ENCODE measurements at regions not wholly inside any gene's neighbourhood (a gene's known extent, or its start where the extent isn't known, plus 50 kb on each side); places are given as distances from the start of the nearest gene placed in this dataset.
A peak's percentile ranks its signal among the peaks of the same experiment; 100 is the strongest.

- no peak for DNase-seq
Observed at GRCh38 chr1:60984062-60984799, 98.1 kb upstream of the NFIA start.

DNA sequence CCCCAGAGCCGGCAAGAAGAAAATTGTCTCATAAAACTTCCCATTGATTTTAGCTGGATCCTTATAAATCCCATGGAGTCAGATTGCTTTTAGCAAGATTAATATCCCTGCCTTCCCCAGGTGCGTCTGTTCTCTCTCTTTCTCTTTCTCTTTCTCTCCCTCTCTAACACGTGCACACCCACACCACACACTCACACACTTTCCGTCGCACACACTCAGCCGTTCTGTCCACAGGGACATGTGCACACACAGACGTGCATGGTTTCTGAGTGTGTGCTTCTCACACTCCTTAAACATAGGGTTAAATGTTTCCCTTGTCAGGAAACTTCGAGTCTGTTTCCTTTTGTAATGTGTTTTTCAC, 98.7 kb upstream of the NFIA start:
- DNase-seq = no peak

- DNase-seq = no peak
Observed at GRCh38 chr1:60982539-60982938, 99.8 kb upstream of the NFIA start.

GRCh38 chr1:60981357-60981756, 101.0 kb upstream of the NFIA start:
- no peak for DNase-seq

DNA sequence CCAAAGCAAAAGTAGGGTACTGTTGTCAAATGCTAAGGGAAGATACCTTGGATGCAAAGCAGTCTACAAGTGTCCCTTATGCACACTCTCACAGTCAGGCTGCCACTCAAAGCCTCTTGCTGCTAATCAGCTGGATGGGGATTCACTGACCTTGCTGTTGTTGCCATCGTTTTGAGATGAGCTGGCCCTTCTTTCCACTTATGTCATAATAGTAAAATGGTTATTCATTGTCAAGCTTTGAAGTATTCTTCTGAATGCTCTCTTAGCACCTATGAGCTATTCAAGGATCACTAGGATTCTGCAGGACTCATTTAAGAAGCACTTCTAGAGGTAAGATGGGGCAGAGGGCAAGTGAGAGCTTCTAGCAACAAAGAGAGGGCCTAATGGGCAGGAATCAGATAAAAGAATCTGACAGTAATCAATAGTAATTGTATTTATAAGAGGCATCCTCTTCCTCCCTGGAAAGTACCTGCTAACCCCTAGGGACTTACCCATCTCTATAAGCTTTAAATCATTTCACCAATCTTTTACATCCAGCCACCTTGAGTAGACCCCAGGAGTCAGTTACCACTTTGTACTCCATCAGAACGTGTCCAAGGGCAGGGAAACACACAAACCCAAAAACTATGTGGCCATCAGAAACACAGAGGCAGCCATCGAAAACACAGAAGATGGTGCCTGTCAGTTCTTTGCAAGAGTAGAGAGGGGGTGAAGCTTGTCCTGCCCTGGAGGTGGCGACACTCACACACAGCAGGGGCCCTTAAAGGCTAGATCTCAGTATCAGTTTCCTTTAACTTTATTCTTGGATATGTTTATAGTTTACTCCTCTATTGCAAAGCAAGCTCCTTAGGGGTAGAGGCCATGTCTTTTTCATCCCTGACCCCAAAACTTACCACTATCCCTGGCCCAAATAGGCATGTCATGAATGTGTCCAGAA, 103.7 kb upstream of the NFIA start:
- peak in 1 of 2 donors; percentile 46 for DNase-seq

DNA sequence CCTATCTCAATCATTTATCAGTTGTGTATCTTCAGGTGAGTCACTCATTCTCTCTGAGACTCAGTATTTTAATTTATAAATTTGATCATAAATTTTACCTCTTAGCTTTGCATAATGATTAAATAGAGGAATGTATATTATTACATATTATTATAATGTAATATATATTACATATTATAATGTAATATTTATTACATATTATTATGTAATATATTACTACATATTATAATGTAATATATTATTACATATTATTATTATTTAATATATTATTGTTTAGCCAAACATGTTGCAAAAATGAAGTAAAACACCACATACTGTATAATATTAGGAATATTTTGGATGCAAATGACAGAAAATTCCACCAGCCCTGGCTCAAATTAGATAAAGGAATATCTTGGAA, 104.7 kb upstream of the NFIA start:
- no peak for DNase-seq

DNA sequence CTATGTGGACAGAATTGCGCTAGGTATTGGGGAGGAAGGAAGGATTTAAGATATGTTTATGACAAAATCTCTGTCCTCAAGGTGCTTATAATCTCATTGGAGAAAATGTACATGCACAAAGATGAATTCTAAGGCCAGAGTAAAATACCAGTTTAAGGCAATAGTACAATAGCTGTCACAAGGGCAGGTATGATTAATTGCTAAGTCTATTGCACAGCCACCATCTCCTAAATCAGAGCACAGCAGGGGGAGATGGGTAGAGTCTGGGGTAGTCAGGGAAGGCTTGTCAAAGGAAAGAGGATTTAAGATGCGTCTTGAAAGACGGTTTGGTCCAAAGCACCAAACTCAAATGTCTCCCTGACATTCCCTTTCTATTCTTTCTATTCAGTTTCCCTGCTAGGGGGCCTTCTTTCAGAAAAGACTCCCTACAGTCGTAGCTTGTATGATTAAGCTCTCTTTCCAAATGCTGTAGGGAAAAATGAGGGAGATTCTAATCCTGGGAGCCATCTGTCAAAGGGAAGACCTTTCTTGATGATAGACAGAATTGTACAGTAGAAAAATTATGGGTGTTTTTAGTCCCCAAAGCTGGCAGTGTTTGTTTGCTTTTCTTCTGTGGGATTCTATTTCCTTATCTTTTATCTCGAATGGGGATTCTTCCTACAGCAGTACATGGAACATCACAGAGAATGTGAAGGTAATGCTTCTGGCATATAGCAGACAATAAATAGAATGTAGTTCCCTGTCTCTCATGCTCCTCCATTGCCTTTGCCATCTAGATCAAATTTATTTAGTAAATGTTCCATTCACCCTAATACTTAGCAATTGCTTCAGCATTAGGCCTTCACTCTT, 107.6 kb upstream of the NFIA start:
- DNase-seq = no peak

- DNase-seq = no peak
Observed at GRCh38 chr1:60973668-60974067, 108.7 kb upstream of the NFIA start.

- DNase-seq = no peak
Observed at GRCh38 chr1:60972841-60973364, 109.5 kb upstream of the NFIA start.

- no peak for DNase-seq
Observed at GRCh38 chr1:60971330-60971729, 111.0 kb upstream of the NFIA start.

- peak in 1 of 2 donors; percentile 9 for DNase-seq
Observed at GRCh38 chr1:60969971-60970509, 112.3 kb upstream of the NFIA start.

DNA sequence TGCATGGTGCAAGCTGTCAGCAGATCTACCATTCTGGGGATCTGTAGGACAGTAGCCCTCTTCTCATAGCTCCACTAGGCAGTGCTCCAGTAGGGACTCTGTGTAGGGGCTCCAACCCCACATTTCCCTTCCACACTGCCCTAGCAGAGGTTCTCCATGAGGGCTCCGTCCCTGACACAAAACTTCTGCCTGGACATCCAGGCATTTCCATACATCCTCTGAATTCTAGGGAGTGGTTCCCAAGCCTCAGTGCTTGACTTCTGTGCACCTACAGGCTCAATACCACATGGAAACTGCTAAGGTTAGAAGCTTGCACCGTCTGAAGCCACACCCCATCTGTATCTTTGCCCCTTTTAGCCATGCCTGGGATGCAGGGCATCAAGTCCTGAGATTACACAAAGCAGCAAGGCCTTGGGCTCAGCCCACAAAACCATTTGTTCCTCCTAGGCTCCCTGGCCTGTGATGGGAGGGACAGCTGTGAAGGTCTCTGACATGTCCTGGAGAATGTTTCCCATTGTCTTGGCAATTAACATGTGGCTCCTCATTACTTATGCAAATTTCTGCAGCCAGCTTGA, 117.0 kb upstream of the NFIA start:
- no peak for DNase-seq

DNA sequence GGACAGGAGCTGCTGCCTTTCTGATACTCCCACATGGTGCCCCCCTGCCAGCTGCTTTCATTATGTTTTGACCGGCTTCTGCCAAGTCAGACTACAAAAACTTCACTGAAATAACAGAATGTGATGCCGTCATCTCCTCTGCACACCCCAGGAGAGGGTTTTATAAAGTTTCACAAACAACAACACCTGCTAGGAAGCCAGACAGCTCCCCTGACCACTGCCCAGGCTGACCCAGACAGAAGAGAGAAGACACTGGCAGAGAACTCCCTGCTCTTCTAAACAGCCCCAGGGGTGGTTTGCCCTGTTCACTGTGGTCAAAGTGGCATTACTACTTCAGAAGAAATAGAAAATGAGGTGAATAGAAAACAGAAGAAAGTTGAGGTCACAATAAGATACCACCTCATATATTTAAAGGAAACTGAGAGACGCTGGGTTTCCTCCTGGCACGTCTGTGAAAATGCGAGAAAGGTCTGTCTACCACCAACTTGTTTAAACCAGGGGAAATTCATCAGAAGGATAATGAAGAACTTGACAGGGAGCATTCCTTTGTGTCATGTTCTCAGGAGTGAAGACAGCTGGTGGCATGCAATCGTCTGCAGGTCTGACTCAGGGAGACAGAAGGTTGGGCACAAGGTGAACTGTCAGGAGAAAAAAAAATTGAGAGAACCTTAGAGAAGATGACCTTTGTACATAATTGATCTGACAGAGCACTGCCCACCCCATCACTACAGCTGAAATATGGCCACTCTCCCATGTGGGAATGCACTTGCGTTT, 119.0 kb upstream of the NFIA start:
- no peak for DNase-seq

- DNase-seq = no peak
Observed at GRCh38 chr1:60960891-60961461, 121.4 kb upstream of the NFIA start.

DNA sequence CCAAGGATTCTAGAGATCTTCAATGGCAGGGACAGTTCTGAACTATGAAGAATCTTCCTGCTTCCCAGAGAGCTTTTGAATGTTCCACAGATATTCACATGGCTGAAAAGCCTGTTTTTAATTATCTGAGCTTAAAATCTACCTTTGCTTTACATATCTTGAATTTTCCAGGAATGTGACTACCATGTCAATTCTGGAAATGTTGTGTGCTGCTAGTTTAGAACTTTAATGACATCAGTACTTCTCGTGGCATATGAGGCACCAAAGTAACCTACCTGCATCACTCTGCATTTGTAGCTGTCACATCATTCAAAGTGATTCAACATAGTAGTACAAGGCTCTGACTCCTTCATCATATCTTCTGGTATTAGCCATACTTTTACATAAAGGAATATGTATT, 122.7 kb upstream of the NFIA start:
- DNase-seq = no peak

- no peak for DNase-seq
Observed at GRCh38 chr1:60958001-60958400, 124.4 kb upstream of the NFIA start.

DNA sequence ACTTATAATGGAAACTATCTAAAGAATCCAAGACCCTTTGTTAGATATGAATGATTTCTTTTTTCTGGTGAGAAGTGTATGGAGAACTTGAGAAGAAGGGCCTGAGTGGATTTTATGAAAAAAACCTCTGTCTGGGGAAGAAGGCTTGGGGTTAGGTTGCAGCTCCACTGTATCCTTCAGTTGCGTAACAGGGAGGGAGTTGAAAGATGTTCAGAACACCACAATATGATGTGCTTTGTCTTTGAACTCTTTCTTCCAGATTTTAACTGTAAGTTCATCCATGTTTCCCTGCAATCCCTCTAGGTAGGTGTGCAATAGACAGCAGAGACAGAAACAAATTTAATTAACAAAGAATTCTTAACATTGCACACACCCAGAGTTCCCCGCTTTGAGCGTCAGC, 125.8 kb upstream of the NFIA start:
- no peak for DNase-seq

GRCh38 chr1:60952612-60953111, 129.7 kb upstream of the NFIA start:
- DNase-seq = no peak

DNA sequence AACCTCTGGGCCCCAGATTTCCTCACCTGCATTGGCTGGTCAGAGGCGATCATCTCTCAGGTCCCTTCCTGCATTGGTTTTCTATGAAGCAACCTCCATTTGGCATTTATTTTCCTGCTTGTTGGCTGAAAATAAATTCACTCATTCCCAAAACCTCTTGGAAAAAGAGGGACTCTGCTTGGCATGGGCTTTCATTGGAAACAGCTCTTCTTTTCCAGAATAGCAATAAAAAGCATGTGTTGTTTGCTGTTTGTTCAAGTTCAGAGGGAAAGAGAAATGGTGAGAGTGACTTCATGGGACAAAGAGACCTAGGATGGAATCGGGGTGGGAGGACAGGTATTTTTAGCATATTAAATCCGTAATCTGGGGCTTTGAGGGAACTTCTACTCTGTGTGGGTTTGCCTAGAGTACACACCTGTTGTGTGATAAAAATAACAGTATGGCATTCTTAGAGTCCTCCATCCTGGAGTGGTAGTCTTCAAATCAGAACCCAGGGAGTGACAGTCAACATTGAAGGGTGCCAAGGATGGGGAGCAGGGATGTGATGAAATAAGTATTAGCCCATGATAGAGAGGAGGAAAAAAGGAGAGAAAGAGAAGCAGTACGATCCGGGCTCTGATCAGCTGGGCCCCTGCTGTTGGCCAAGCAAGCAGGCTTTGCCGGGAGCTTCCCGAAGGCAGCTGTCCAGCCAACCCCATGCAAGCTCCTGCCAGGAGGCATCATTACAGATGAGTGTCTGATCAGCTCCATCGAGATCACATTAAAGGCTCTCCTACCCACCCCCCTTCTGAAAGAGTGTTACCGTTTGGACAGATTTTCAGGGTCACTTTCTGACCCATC, 131.9 kb upstream of the NFIA start:
- DNase-seq = no peak

DNA sequence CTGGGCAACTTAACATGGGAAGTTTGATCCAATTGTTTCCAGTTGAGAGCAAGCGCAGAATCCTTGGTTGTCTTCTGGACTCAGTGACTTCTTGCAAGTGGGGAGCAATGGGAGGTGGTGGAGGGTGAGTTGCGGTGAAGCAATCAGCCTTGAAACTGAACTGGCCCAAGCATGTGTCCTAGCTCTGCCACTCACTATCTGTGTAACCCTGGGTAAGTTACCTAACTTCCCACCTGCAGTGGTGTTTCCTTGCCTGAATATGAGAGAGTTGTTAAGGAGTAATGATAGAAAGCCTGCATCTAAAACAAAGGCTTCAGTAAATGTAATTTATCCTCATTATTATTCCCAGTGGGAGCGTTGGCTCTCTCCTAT, 132.5 kb upstream of the NFIA start:
- no peak for DNase-seq
